Sigmoid colon (tissue), 6 donors: ENCODE measurements at regions not wholly inside any gene's neighbourhood (a gene's known extent, or its start where the extent isn't known, plus 50 kb on each side); places are given as distances from the start of the nearest gene placed in this dataset.
"Not testable (repeated sequence)": the region's sequence is repeated elsewhere in the genome, so short reads cannot be mapped to it uniquely, and the experiment has no call there.

Experiments
- DNase-seq: peaks from one replicate; pipeline ENCODE4 v3.0.0-alpha.2; 2019
- H3K27ac ChIP-seq, 4 donors: fragments of 200-600 bp; sonication (generic); one replicate each; pipeline ENCODE4 v1.5.1; 2016 to 2019; ENCODE audit warnings: mild to moderate bottlenecking in 1 of 4
- H3K27me3 ChIP-seq, 3 donors: fragments of 200-600 bp; sonication (generic); one replicate each; pipeline ENCODE4 v1.5.1; 2019; ENCODE audit warnings: mild to moderate bottlenecking in 1 of 3
- H3K36me3 ChIP-seq, 4 donors: fragments of 200-600 bp; sonication (generic); one replicate each; pipeline ENCODE4 v1.5.1; 2016 to 2019
- H3K4me1 ChIP-seq, 4 donors: fragments of 200-600 bp; sonication (generic); one replicate each; pipeline ENCODE4 v1.5.1; 2017 to 2019
- H3K4me3 ChIP-seq, 4 donors: fragments of 200-600 bp; sonication (generic); one replicate each; pipeline ENCODE4 v1.5.1; 2017 to 2019; ENCODE audit warnings: mild to moderate bottlenecking in 2 of 4, moderate library complexity in 1 of 4
- H3K9me3 ChIP-seq, 4 donors: fragments of 200-600 bp in 3 of 4; sonication (generic) in 3 of 4; one replicate each; pipeline versions ENCODE4 v1.5.1 to v1.6.1; 2013 to 2019
- CTCF ChIP-seq, 4 experiments: fragments of 450-650 bp in 3 of 4; fragments of 200-600 bp in 1 of 4; IDR thresholded peaks; one replicate each; pipeline ENCODE4 v1.5.1; 2016 to 2019; ENCODE audit warnings: antibody characterized with exemption in 4 of 4, mild to moderate bottlenecking in 3 of 4, moderate library complexity in 2 of 4
- EP300 ChIP-seq, 4 donors: sonication (generic); formaldehyde crosslinking; IDR thresholded peaks; one replicate each; pipeline ENCODE4 v1.6.1; 2017; ENCODE audit warnings: antibody characterized with exemption in 4 of 4
- POLR2A ChIP-seq, 2 donors: fragments of 450-650 bp; IDR thresholded peaks; one replicate each; pipeline ENCODE4 v1.6.1; 2016; ENCODE audit warnings: antibody characterized with exemption in 2 of 2, mild to moderate bottlenecking in 2 of 2, moderate library complexity in 2 of 2
- POLR2AphosphoS5 ChIP-seq, 4 donors: sonication (generic); formaldehyde crosslinking; IDR thresholded peaks; one replicate each; pipeline ENCODE4 v1.6.1; 2017; ENCODE audit warnings: antibody characterized with exemption in 4 of 4
- WGBS, 2 donors: extraction: QIAGEN DNeasy Blood & Tissue Kit; methylation state at CpG; one replicate each; pipeline ENCODE4 v1.1.7; 2013; 5-methylcytosine and 5-hydroxymethylcytosine counted together
- intact Hi-C: fragments of 100-400 bp; cut with DNase I; formaldehyde crosslinking; loops from one replicate; pipeline ENCODE4 v1.15.1; 2023
- small RNA-seq, 3 donors: library from RNA; depleted of rRNA; stranded (forward); fragments of <200 nt; gene quantifications; one replicate each; pipeline ENCODE3, GENCODE V24; 2016
- donor health status: healthy with polysubstance abuse.
- donor health status: healthy.

GRCh38 chr3:75610773-75611172 lies 53.4 kb upstream of the FRG2C start:
- Histone ChIP-seq H3K9me3 (no peaks in the 10 kb centered on the region), H3K4me3 (no peak overlapping the region), H3K36me3 (no peaks in the 10 kb centered on the region), H3K27me3 (peaks cover 0 to 23% (median 18%) of the 10 kb centered on the region in 3 donors), H3K27ac (no peak overlapping the region), H3K4me1 (no peaks in the 10 kb centered on the region)
- intact Hi-C loops = no loop called here
- TF ChIP-seq POLR2AphosphoS5 (IDR thresholded peaks at IDR 0.05) (no peak), CTCF (IDR thresholded peaks at IDR 0.05) (no peak), POLR2A (IDR thresholded peaks at IDR 0.05) (no peak), EP300 (IDR thresholded peaks at IDR 0.05) (no peak)
- DNase-seq = no peak
- 53 to 73% methylated on average over 2 of the region's 2 CpGs for WGBS, 2 donors

GRCh38 chr3:75611724-75612460 lies 52.2 kb upstream of the FRG2C start:
- WGBS, 2 donors = 57% methylated on average over 25 of the region's 25 CpGs
- H3K36me3 ChIP-seq, H3K4me1 ChIP-seq, H3K9me3 ChIP-seq, H3K27ac ChIP-seq, intact Hi-C loops, H3K4me3 ChIP-seq, DNase-seq: not testable (repeated sequence)
- H3K27me3 ChIP-seq = peaks cover 0 to 23% (median 18%) of the 10 kb centered on the region in 3 donors

Small RNA genes lying in the stretch of these regions (small RNA-seq; reads per million reads assigned to genes)
- 0 reads per million in 3 donors for gene AC139453.1
- 0 reads per million in 3 donors for gene LSP1P2
- 0 reads per million in 3 donors for gene MIR4444-2
- 0 reads per million in 3 donors for gene RN7SL294P
- 0 reads per million in 3 donors for gene SNRPCP10
